Epithelial cell of proximal tubule (primary cell): ENCODE measurements at regions not wholly inside any gene's neighbourhood (a gene's known extent, or its start where the extent isn't known, plus 50 kb on each side); places are given as distances from the start of the nearest gene placed in this dataset.
"Not testable (repeated sequence)": the region's sequence is repeated elsewhere in the genome, so short reads cannot be mapped to it uniquely, and the experiment has no call there.

Experiments
- DNase-seq: peaks from one replicate; pipeline ENCODE4 v3.0.0-alpha.2; 2011; ENCODE audit warnings: low read depth
- H3K4me3 ChIP-seq: 2 replicates; pipeline ENCODE4 v1.5.1; 2011; ENCODE audit warnings: low read depth, mild to moderate bottlenecking, low read length
- TF ChIP-seq, protein P1 (sequence below): conservative IDR thresholded peaks from 2 replicates; pipeline ENCODE4 v1.5.1; 2012; ENCODE audit warnings: low read depth, mild to moderate bottlenecking, low read length

DNA sequence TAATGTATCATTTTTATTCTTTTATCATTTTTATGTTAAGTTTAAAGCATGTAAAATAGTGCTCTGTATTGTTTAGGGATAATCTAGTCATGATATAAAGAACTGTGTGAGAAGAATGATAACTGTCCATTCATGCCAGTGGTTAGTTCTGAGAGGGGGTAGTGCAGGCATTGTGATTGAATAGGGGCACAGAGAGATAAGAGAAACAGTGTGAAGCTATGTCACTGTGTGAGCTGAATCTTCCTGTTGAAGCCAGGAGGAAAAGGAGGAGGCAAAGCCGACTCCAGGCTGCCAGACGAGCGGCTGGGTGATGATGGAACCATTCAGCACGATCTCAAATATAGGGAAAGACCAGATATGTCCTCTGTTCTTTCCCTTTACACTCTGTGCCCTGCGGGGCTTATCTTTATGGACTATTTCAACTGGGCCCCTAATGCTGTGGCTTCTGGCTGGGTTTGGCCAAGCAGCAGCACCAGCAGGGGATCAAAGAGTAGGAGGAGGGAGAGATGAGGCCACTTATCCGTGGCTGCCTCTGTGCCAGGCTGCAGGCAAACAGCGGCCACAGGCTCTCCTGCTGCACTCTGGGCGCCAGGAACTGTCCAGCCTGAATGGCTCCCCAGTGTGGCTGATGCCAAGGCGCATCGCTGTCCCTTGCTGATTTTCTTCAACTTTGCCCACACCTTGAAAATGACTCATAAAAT, 128.0 kb downstream of the SPP2 start:
- TF ChIP-seq, protein P1, sequence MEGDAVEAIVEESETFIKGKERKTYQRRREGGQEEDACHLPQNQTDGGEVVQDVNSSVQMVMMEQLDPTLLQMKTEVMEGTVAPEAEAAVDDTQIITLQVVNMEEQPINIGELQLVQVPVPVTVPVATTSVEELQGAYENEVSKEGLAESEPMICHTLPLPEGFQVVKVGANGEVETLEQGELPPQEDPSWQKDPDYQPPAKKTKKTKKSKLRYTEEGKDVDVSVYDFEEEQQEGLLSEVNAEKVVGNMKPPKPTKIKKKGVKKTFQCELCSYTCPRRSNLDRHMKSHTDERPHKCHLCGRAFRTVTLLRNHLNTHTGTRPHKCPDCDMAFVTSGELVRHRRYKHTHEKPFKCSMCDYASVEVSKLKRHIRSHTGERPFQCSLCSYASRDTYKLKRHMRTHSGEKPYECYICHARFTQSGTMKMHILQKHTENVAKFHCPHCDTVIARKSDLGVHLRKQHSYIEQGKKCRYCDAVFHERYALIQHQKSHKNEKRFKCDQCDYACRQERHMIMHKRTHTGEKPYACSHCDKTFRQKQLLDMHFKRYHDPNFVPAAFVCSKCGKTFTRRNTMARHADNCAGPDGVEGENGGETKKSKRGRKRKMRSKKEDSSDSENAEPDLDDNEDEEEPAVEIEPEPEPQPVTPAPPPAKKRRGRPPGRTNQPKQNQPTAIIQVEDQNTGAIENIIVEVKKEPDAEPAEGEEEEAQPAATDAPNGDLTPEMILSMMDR = no peak
- H3K4me3 ChIP-seq = no peak overlapping the region
- DNase-seq = no peak

DNA sequence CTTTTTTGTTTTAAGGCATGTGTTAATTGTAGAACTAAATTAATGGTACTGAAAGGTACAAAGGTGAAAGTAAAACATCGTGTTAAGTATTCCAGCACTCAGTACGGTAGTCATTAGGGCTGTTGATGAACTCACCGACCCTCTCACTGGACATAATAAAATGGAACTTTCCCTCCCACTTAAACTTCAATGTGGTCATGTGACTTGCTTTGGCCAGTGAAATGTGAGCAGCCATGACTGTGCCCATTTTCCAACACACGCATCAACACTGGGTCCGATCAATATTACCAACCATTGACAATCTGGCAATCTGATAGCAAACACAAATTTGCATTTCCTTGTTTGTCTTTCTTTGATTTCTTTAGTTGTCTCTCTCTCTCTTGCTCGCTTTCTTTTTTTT, 125.1 kb downstream of the SPP2 start:
- H3K4me3 ChIP-seq = no peak overlapping the region
- no peak for DNase-seq
- TF ChIP-seq, protein P1 = no peak

DNA sequence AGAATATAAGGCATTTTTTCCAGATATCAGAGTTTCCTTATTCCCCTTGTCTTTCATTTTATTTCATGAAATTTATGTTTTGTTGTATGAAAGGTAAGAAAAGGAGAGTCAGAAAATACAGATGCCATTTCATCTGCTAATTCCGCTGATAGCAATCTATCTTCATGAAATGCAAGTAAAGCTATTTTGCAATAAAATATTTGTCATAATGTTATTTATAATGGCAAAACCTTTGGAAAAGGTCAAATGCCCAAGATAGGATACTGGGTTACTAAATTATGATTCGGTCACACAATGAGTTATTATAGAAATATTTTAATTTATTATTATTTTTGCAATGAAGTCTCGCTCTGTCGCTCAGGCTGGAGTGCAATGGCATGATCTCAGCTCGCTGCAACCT, 124.2 kb downstream of the SPP2 start:
- H3K4me3 ChIP-seq = no peak overlapping the region
- TF ChIP-seq, protein P1 = no peak
- DNase-seq = no peak

- DNase-seq = no peak
- TF ChIP-seq, protein P1 = no peak
- no peak overlapping the region for H3K4me3 ChIP-seq
Measured at GRCh38 chr2:234172532-234172931, 122.0 kb downstream of the SPP2 start.

DNA sequence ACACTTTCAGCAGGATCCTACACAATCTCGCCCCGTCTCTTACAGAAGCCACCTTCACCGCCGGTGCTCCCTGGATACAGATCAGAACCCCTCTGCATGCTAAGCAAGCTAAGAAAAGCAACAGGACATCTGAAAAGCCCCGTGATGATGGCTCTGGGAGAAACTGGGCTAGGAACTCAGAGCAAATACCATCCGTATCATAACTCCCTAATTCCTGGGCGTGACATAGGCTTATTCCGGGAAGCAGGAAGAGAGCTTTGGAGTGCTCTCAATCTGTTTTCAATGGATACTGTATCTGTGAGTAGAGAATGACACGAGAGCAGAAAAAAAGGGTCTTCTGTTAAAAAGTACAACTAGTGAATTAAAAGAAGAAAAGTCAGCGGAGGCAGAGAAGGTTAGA, 121.6 kb downstream of the SPP2 start:
- DNase-seq = no peak
- H3K4me3 ChIP-seq = no peak overlapping the region
- TF ChIP-seq, protein P1 = no peak

- TF ChIP-seq, protein P1 = no peak
- no peak for DNase-seq
Measured at GRCh38 chr2:234171666-234172065, 121.2 kb downstream of the SPP2 start.

GRCh38 chr2:234169674-234170073, 119.2 kb downstream of the SPP2 start:
- no peak overlapping the region for H3K4me3 ChIP-seq
- TF ChIP-seq, protein P1 = no peak
- no peak for DNase-seq

More at GRCh38 chr2:234171666-234172065, 121.2 kb downstream of the SPP2 start:
- no peak overlapping the region for H3K4me3 ChIP-seq

DNA sequence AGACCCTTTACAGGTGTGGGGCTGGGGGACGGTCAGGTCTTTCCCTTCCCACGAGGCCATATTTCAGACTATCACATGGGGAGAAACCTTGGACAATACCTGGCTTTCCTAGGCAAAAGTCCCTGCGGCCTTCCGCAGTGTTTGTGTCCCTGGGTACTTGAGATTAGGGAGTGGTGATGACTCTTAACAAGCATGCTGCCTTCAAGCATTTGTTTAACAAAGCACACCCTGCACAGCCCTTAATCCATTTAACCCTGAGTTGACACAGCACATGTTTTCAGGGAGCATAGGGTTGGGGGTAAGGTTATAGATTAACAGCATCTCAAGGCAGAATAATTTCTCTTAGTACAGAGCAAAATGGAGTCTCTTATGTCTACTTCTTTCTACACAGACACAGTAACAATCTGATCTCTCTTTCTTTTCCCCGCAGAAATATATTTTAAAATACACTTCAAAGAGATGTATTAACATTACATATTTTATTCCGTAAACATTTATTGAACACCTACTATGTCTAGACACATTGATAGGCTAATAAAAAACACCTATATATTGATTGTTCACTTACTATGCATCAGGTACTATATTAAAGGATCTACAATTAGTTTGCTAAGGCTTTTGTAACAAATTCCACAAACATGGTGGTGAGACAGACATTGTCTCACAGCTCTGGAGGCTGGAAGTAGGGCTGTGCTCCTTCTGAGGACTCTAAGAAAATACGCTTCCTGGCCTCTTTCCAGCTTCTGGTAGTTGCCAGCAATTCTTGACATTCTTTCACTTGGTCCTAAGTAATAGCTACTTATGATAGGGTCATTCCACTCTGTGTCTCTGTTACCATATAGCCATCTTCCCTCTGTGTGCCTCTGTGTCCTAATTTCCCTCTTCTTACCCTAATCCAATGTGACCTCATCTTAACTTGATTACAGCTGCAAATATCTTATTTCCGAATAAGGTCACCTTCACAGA, 118.4 kb downstream of the SPP2 start:
- H3K4me3 ChIP-seq = not testable (repeated sequence)
- DNase-seq = peak; percentile 79
